ENCODE measurements at regions not wholly inside any gene's neighbourhood (a gene's known extent, or its start where the extent isn't known, plus 50 kb on each side); places are given as distances from the start of the nearest gene placed in this dataset.

DNA sequence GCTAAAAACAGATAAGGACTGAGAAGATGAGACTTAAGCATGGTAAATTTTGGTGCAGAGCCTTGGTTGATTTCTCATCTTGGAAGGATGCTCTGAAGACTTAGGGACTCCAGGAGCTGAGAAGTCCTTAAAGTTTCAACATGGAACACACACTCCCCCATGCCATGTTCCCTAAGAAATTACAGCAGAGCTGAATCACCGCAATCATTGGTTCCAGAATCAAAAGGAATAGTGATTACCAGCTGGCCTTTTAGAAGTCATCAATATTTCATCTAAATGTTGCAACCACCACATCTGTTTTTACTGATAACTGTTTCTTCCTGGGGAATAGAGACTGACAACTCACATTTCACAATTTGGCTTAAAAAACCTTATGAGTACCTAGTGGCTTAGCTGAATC is 229.3 kb downstream of the MINAR1 start:
- TF ChIP-seq EZH2 (IDR thresholded peaks at IDR 0.05; ENCODE audit: low read length, unreplicated experiment), result no peak
- TF ChIP-seq, protein P1, sequence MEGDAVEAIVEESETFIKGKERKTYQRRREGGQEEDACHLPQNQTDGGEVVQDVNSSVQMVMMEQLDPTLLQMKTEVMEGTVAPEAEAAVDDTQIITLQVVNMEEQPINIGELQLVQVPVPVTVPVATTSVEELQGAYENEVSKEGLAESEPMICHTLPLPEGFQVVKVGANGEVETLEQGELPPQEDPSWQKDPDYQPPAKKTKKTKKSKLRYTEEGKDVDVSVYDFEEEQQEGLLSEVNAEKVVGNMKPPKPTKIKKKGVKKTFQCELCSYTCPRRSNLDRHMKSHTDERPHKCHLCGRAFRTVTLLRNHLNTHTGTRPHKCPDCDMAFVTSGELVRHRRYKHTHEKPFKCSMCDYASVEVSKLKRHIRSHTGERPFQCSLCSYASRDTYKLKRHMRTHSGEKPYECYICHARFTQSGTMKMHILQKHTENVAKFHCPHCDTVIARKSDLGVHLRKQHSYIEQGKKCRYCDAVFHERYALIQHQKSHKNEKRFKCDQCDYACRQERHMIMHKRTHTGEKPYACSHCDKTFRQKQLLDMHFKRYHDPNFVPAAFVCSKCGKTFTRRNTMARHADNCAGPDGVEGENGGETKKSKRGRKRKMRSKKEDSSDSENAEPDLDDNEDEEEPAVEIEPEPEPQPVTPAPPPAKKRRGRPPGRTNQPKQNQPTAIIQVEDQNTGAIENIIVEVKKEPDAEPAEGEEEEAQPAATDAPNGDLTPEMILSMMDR (conservative IDR thresholded peaks at IDR 0.05; ENCODE audit: low read depth, low read length), result no peak

Measured in PC-3 (cell line).